ENCODE measurements at regions not wholly inside any gene's neighbourhood (a gene's known extent, or its start where the extent isn't known, plus 50 kb on each side); places are given as distances from the start of the nearest gene placed in this dataset.

GRCh38 chr2:78397198-78397597 is 628.3 kb upstream of the REG3G start:
- DNase-seq (ENCODE audit: low spot score) = no peak
- TF ChIP-seq CTCF (IDR thresholded peaks at IDR 0.05; ENCODE audit: extremely low read depth, missing control alignments) = no peak

GRCh38 chr2:78407960-78408794 is 617.3 kb upstream of the REG3G start:
- TF ChIP-seq CTCF (IDR thresholded peaks at IDR 0.05; ENCODE audit: extremely low read depth, missing control alignments) = no peak
- no peak for DNase-seq (ENCODE audit: low spot score)

- DNase-seq (ENCODE audit: low spot score) = no peak
- no peak for TF ChIP-seq CTCF (IDR thresholded peaks at IDR 0.05; ENCODE audit: extremely low read depth, missing control alignments)
These were observed 616.7 kb upstream of the REG3G start for GRCh38 chr2:78408795-78409118.

GRCh38 chr2:78411303-78411702 is 614.2 kb upstream of the REG3G start:
- no peak for TF ChIP-seq CTCF (IDR thresholded peaks at IDR 0.05; ENCODE audit: extremely low read depth, missing control alignments)

GRCh38 chr2:78416625-78417300 is 608.7 kb upstream of the REG3G start:
- DNase-seq (ENCODE audit: low spot score) = no peak
- TF ChIP-seq CTCF (IDR thresholded peaks at IDR 0.05; ENCODE audit: extremely low read depth, missing control alignments) = no peak

More at GRCh38 chr2:78411303-78411702, 614.2 kb upstream of the REG3G start:
- DNase-seq (ENCODE audit: low spot score) = no peak

GRCh38 chr2:78417355-78417754 is 608.1 kb upstream of the REG3G start:
- TF ChIP-seq CTCF (IDR thresholded peaks at IDR 0.05; ENCODE audit: extremely low read depth, missing control alignments) = no peak

GRCh38 chr2:78418021-78418420 is 607.5 kb upstream of the REG3G start:
- no peak for DNase-seq (ENCODE audit: low spot score)
- no peak for TF ChIP-seq CTCF (IDR thresholded peaks at IDR 0.05; ENCODE audit: extremely low read depth, missing control alignments)

More at GRCh38 chr2:78417355-78417754, 608.1 kb upstream of the REG3G start:
- DNase-seq (ENCODE audit: low spot score) = no peak

Data from GM20000 (cell line).